Superior temporal gyrus (tissue), 1 donor: ENCODE measurements at regions not wholly inside any gene's neighbourhood (a gene's known extent, or its start where the extent isn't known, plus 50 kb on each side); places are given as distances from the start of the nearest gene placed in this dataset.
"Not testable (repeated sequence)": the region's sequence is repeated elsewhere in the genome, so short reads cannot be mapped to it uniquely, and the experiment has no call there.

Experiments used
- DNase-seq: peaks from one replicate; pipeline ENCODE4 v3.0.0-alpha.2; 2016; ENCODE audit errors: extremely low spot score

- no peak for DNase-seq
These were observed 321.9 kb downstream of the ACTR3B start for GRCh38 chr7:153081496-153081895.

- no peak for DNase-seq
These were observed 324.7 kb downstream of the ACTR3B start for GRCh38 chr7:153084278-153084677.

- no peak for DNase-seq
These were observed 327.9 kb downstream of the ACTR3B start for GRCh38 chr7:153087498-153087897.

- no peak for DNase-seq
These were observed 329.0 kb downstream of the ACTR3B start for GRCh38 chr7:153088601-153089000.

- no peak for DNase-seq
These were observed 330.7 kb downstream of the ACTR3B start for GRCh38 chr7:153090209-153090608.

- DNase-seq: peak; percentile 25
These were observed 331.2 kb downstream of the ACTR3B start for GRCh38 chr7:153090764-153091163.

- no peak for DNase-seq
These were observed 331.9 kb downstream of the ACTR3B start for GRCh38 chr7:153091477-153091876.

- no peak for DNase-seq
These were observed 338.1 kb downstream of the ACTR3B start for GRCh38 chr7:153097511-153098201.

GRCh38 chr7:153099235-153099634 lies 339.7 kb downstream of the ACTR3B start:
- DNase-seq: no peak

- DNase-seq: no peak
These were observed 341.2 kb downstream of the ACTR3B start for GRCh38 chr7:153100691-153101237.

- DNase-seq: no peak
These were observed 343.6 kb downstream of the ACTR3B start for GRCh38 chr7:153103202-153103601.

GRCh38 chr7:153107826-153108225 lies 348.3 kb downstream of the ACTR3B start:
- DNase-seq: no peak

- DNase-seq: no peak
These were observed 350.0 kb downstream of the ACTR3B start for GRCh38 chr7:153109566-153109965.

- no peak for DNase-seq
These were observed 351.1 kb downstream of the ACTR3B start for GRCh38 chr7:153110606-153111005.

- DNase-seq: not testable (repeated sequence)
These were observed 362.7 kb downstream of the ACTR3B start for GRCh38 chr7:153122255-153122654.

- DNase-seq: no peak
These were observed 370.5 kb downstream of the ACTR3B start for GRCh38 chr7:153130052-153130451.

- DNase-seq: no peak
These were observed 392.2 kb downstream of the ACTR3B start for GRCh38 chr7:153151766-153152165.

- DNase-seq: no peak
These were observed 393.4 kb downstream of the ACTR3B start for GRCh38 chr7:153152801-153153422.

- DNase-seq: no peak
These were observed 398.6 kb downstream of the ACTR3B start for GRCh38 chr7:153158149-153158548.

GRCh38 chr7:153170287-153170686 lies 410.7 kb downstream of the ACTR3B start:
- DNase-seq: no peak

- no peak for DNase-seq
These were observed 426.4 kb downstream of the ACTR3B start for GRCh38 chr7:153185936-153186335.

- no peak for DNase-seq
These were observed 428.6 kb downstream of the ACTR3B start for GRCh38 chr7:153188161-153188560.

- DNase-seq: no peak
These were observed 429.1 kb downstream of the ACTR3B start for GRCh38 chr7:153188630-153189029.
